ENCODE measurements at regions not wholly inside any gene's neighbourhood (a gene's known extent, or its start where the extent isn't known, plus 50 kb on each side); places are given as distances from the start of the nearest gene placed in this dataset.

- Histone ChIP-seq H3K9me3 (ENCODE audit: control insufficient read depth, low read depth, low read length) (no peaks in the 10 kb centered on the region), H3K4me3 (ENCODE audit: low read length) (no peak overlapping the region), H3K27me3 (ENCODE audit: control insufficient read depth, insufficient read depth, low read length) (no peaks in the 10 kb centered on the region), H3K27ac (ENCODE audit: low read length) (no peak overlapping the region), H3K4me1 (ENCODE audit: control insufficient read depth, insufficient read depth, low read length) (no peaks in the 10 kb centered on the region), H3K36me3 (ENCODE audit: control insufficient read depth, insufficient read depth, low read length) (no peaks in the 10 kb centered on the region)
- no peak for DNase-seq
- 100% methylated on average over 1 of the region's 2 CpGs for WGBS (ENCODE audit: insufficient coverage, low lambda C conversion rate)
Measured at GRCh38 chr4:79516114-79516513, 108.1 kb upstream of the GK2 start.

GRCh38 chr4:79514621-79515329, 106.7 kb upstream of the GK2 start:
- no CpG with 5 or more reads among the region's 6 CpGs for WGBS (ENCODE audit: insufficient coverage, low lambda C conversion rate)

GRCh38 chr4:79513576-79513975, 105.5 kb upstream of the GK2 start:
- H3K27me3 ChIP-seq (ENCODE audit: control insufficient read depth, insufficient read depth, low read length): no peaks in the 10 kb centered on the region
- no CpG with 5 or more reads among the region's 2 CpGs for WGBS (ENCODE audit: insufficient coverage, low lambda C conversion rate)
- H3K4me3 ChIP-seq (ENCODE audit: low read length): no peak overlapping the region
- no peaks in the 10 kb centered on the region for H3K36me3 ChIP-seq (ENCODE audit: control insufficient read depth, insufficient read depth, low read length)
- no peaks in the 10 kb centered on the region for H3K9me3 ChIP-seq (ENCODE audit: control insufficient read depth, low read depth, low read length)
- H3K4me1 ChIP-seq (ENCODE audit: control insufficient read depth, insufficient read depth, low read length): no peaks in the 10 kb centered on the region
- H3K27ac ChIP-seq (ENCODE audit: low read length): no peak overlapping the region
- no peak for DNase-seq

More at GRCh38 chr4:79514621-79515329, 106.7 kb upstream of the GK2 start:
- no peak for DNase-seq
- no peak overlapping the region for H3K27ac ChIP-seq (ENCODE audit: low read length)
- H3K36me3 ChIP-seq (ENCODE audit: control insufficient read depth, insufficient read depth, low read length): no peaks in the 10 kb centered on the region
- H3K27me3 ChIP-seq (ENCODE audit: control insufficient read depth, insufficient read depth, low read length): no peaks in the 10 kb centered on the region
- no peaks in the 10 kb centered on the region for H3K4me1 ChIP-seq (ENCODE audit: control insufficient read depth, insufficient read depth, low read length)
- H3K4me3 ChIP-seq (ENCODE audit: low read length): no peak overlapping the region
- no peaks in the 10 kb centered on the region for H3K9me3 ChIP-seq (ENCODE audit: control insufficient read depth, low read depth, low read length)

GRCh38 chr4:79512363-79512762, 104.3 kb upstream of the GK2 start:
- Histone ChIP-seq H3K27me3 (ENCODE audit: control insufficient read depth, insufficient read depth, low read length) (no peaks in the 10 kb centered on the region), H3K4me3 (ENCODE audit: low read length) (no peak overlapping the region), H3K36me3 (ENCODE audit: control insufficient read depth, insufficient read depth, low read length) (no peaks in the 10 kb centered on the region), H3K27ac (ENCODE audit: low read length) (no peak overlapping the region), H3K9me3 (ENCODE audit: control insufficient read depth, low read depth, low read length) (no peaks in the 10 kb centered on the region), H3K4me1 (ENCODE audit: control insufficient read depth, insufficient read depth, low read length) (no peaks in the 10 kb centered on the region)
- no peak for DNase-seq

- H3K9me3 ChIP-seq (ENCODE audit: control insufficient read depth, low read depth, low read length): no peaks in the 10 kb centered on the region
- no peak overlapping the region for H3K27ac ChIP-seq (ENCODE audit: low read length)
- H3K36me3 ChIP-seq (ENCODE audit: control insufficient read depth, insufficient read depth, low read length): no peaks in the 10 kb centered on the region
- H3K4me1 ChIP-seq (ENCODE audit: control insufficient read depth, insufficient read depth, low read length): no peaks in the 10 kb centered on the region
- DNase-seq: no peak
- no peaks in the 10 kb centered on the region for H3K27me3 ChIP-seq (ENCODE audit: control insufficient read depth, insufficient read depth, low read length)
- H3K4me3 ChIP-seq (ENCODE audit: low read length): no peak overlapping the region
Measured at GRCh38 chr4:79502081-79502480, 94.1 kb upstream of the GK2 start.

- Histone ChIP-seq H3K27me3 (ENCODE audit: control insufficient read depth, insufficient read depth, low read length) (no peaks in the 10 kb centered on the region), H3K36me3 (ENCODE audit: control insufficient read depth, insufficient read depth, low read length) (no peaks in the 10 kb centered on the region), H3K9me3 (ENCODE audit: control insufficient read depth, low read depth, low read length) (no peaks in the 10 kb centered on the region), H3K4me1 (ENCODE audit: control insufficient read depth, insufficient read depth, low read length) (no peaks in the 10 kb centered on the region), H3K4me3 (ENCODE audit: low read length) (no peak overlapping the region), H3K27ac (ENCODE audit: low read length) (no peak overlapping the region)
- no peak for DNase-seq
- 60% methylated on average over 1 of the region's 1 CpG for WGBS (ENCODE audit: insufficient coverage, low lambda C conversion rate)
Measured at GRCh38 chr4:79498282-79498681, 90.3 kb upstream of the GK2 start.

GRCh38 chr4:79497001-79497400, 89.0 kb upstream of the GK2 start:
- DNase-seq: no peak
- H3K4me1 ChIP-seq (ENCODE audit: control insufficient read depth, insufficient read depth, low read length): no peaks in the 10 kb centered on the region
- WGBS (ENCODE audit: insufficient coverage, low lambda C conversion rate): no CpG with 5 or more reads among the region's 1 CpG
- no peak overlapping the region for H3K27ac ChIP-seq (ENCODE audit: low read length)
- H3K27me3 ChIP-seq (ENCODE audit: control insufficient read depth, insufficient read depth, low read length): no peaks in the 10 kb centered on the region
- H3K9me3 ChIP-seq (ENCODE audit: control insufficient read depth, low read depth, low read length): no peaks in the 10 kb centered on the region
- no peaks in the 10 kb centered on the region for H3K36me3 ChIP-seq (ENCODE audit: control insufficient read depth, insufficient read depth, low read length)
- no peak overlapping the region for H3K4me3 ChIP-seq (ENCODE audit: low read length)

- WGBS (ENCODE audit: insufficient coverage, low lambda C conversion rate): no CpG with 5 or more reads among the region's 1 CpG
- Histone ChIP-seq H3K27ac (ENCODE audit: low read length) (no peak overlapping the region), H3K4me1 (ENCODE audit: control insufficient read depth, insufficient read depth, low read length) (no peaks in the 10 kb centered on the region), H3K4me3 (ENCODE audit: low read length) (no peak overlapping the region), H3K36me3 (ENCODE audit: control insufficient read depth, insufficient read depth, low read length) (no peaks in the 10 kb centered on the region), H3K9me3 (ENCODE audit: control insufficient read depth, low read depth, low read length) (no peaks in the 10 kb centered on the region), H3K27me3 (ENCODE audit: control insufficient read depth, insufficient read depth, low read length) (no peaks in the 10 kb centered on the region)
- DNase-seq: no peak
Measured at GRCh38 chr4:79495447-79495846, 87.4 kb upstream of the GK2 start.

GRCh38 chr4:79492148-79492547, 84.1 kb upstream of the GK2 start:
- H3K27ac ChIP-seq (ENCODE audit: low read length): no peak overlapping the region
- no peak overlapping the region for H3K4me3 ChIP-seq (ENCODE audit: low read length)
- H3K36me3 ChIP-seq (ENCODE audit: control insufficient read depth, insufficient read depth, low read length): no peaks in the 10 kb centered on the region
- no peaks in the 10 kb centered on the region for H3K27me3 ChIP-seq (ENCODE audit: control insufficient read depth, insufficient read depth, low read length)
- H3K4me1 ChIP-seq (ENCODE audit: control insufficient read depth, insufficient read depth, low read length): no peaks in the 10 kb centered on the region
- DNase-seq: no peak
- no peaks in the 10 kb centered on the region for H3K9me3 ChIP-seq (ENCODE audit: control insufficient read depth, low read depth, low read length)
- no CpG with 5 or more reads among the region's 3 CpGs for WGBS (ENCODE audit: insufficient coverage, low lambda C conversion rate)

GRCh38 chr4:79489506-79489905, 81.5 kb upstream of the GK2 start:
- H3K4me1 ChIP-seq (ENCODE audit: control insufficient read depth, insufficient read depth, low read length): no peaks in the 10 kb centered on the region
- no peak for DNase-seq
- H3K4me3 ChIP-seq (ENCODE audit: low read length): no peak overlapping the region
- H3K9me3 ChIP-seq (ENCODE audit: control insufficient read depth, low read depth, low read length): no peaks in the 10 kb centered on the region
- H3K27me3 ChIP-seq (ENCODE audit: control insufficient read depth, insufficient read depth, low read length): no peaks in the 10 kb centered on the region
- H3K36me3 ChIP-seq (ENCODE audit: control insufficient read depth, insufficient read depth, low read length): no peaks in the 10 kb centered on the region
- no CpG with 5 or more reads among the region's 2 CpGs for WGBS (ENCODE audit: insufficient coverage, low lambda C conversion rate)
- H3K27ac ChIP-seq (ENCODE audit: low read length): no peak overlapping the region

- Histone ChIP-seq H3K4me3 (ENCODE audit: low read length) (no peak overlapping the region), H3K9me3 (ENCODE audit: control insufficient read depth, low read depth, low read length) (no peaks in the 10 kb centered on the region), H3K4me1 (ENCODE audit: control insufficient read depth, insufficient read depth, low read length) (no peaks in the 10 kb centered on the region), H3K36me3 (ENCODE audit: control insufficient read depth, insufficient read depth, low read length) (no peaks in the 10 kb centered on the region), H3K27ac (ENCODE audit: low read length) (no peak overlapping the region), H3K27me3 (ENCODE audit: control insufficient read depth, insufficient read depth, low read length) (no peaks in the 10 kb centered on the region)
- no peak for DNase-seq
- WGBS (ENCODE audit: insufficient coverage, low lambda C conversion rate): no CpG with 5 or more reads among the region's 2 CpGs
Measured at GRCh38 chr4:79476196-79476595, 68.2 kb upstream of the GK2 start.

Measured in large intestine (tissue), 3 donors.